ENCODE measurements at regions not wholly inside any gene's neighbourhood (a gene's known extent, or its start where the extent isn't known, plus 50 kb on each side); places are given as distances from the start of the nearest gene placed in this dataset.

DNA sequence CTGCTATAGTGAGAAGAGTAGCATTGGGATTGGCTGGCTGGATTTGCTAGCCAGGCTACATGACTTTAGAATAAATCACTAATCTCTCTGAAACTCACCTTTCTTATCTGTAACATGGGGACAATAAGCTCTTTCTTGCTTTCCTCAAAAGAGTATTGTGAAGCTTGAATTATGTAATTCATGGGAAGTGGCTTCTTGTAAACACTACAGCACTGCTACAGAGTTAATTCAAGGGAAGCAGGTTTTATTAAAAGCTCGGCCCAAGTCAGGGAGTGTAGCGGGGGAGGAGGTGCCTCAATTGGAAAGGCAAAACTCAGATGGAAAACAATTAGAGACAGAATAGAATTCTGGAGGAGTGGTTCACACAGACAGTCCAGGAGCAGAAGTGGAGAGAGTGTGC is 100.9 kb upstream of the CELF4 start:
- Histone ChIP-seq H3K4me2 (ENCODE audit: low read length) (no peak overlapping the region), H3K9me2 (ENCODE audit: low read depth, low read length) (no peaks in the 10 kb centered on the region), H4K20me1 (ENCODE audit: insufficient read depth, low read length) (no peaks in the 10 kb centered on the region), H3F3A (ENCODE audit: insufficient read depth, low read length) (no peaks in the 10 kb centered on the region), H3K4me3 (ENCODE audit: low read depth, low read length, poor library complexity, severe bottlenecking) (no peak overlapping the region), H2AFZ (ENCODE audit: low read length) (no peak overlapping the region), H3K27me3 (ENCODE audit: insufficient read depth, low read length) (no peaks in the 10 kb centered on the region), H3K27ac (ENCODE audit: low read depth, low read length, poor library complexity, severe bottlenecking) (no peak overlapping the region), H3K36me3 (ENCODE audit: insufficient read depth, low read length) (no peaks in the 10 kb centered on the region), H3K4me1 (ENCODE audit: insufficient read depth, low read length, severe bottlenecking) (no peaks in the 10 kb centered on the region), H3K9me3 (ENCODE audit: low read length) (no peaks in the 10 kb centered on the region), H3K9ac (ENCODE audit: low read length) (no peak overlapping the region), H3K79me2 (ENCODE audit: insufficient read depth, low read length) (no peaks in the 10 kb centered on the region)
- TF ChIP-seq EZH2 (IDR thresholded peaks at IDR 0.05; ENCODE audit: borderline replicate concordance, low read length), result no peak
- TF ChIP-seq, protein P1, sequence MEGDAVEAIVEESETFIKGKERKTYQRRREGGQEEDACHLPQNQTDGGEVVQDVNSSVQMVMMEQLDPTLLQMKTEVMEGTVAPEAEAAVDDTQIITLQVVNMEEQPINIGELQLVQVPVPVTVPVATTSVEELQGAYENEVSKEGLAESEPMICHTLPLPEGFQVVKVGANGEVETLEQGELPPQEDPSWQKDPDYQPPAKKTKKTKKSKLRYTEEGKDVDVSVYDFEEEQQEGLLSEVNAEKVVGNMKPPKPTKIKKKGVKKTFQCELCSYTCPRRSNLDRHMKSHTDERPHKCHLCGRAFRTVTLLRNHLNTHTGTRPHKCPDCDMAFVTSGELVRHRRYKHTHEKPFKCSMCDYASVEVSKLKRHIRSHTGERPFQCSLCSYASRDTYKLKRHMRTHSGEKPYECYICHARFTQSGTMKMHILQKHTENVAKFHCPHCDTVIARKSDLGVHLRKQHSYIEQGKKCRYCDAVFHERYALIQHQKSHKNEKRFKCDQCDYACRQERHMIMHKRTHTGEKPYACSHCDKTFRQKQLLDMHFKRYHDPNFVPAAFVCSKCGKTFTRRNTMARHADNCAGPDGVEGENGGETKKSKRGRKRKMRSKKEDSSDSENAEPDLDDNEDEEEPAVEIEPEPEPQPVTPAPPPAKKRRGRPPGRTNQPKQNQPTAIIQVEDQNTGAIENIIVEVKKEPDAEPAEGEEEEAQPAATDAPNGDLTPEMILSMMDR (IDR thresholded peaks at IDR 0.05; ENCODE audit: low read length), result no peak

DNA sequence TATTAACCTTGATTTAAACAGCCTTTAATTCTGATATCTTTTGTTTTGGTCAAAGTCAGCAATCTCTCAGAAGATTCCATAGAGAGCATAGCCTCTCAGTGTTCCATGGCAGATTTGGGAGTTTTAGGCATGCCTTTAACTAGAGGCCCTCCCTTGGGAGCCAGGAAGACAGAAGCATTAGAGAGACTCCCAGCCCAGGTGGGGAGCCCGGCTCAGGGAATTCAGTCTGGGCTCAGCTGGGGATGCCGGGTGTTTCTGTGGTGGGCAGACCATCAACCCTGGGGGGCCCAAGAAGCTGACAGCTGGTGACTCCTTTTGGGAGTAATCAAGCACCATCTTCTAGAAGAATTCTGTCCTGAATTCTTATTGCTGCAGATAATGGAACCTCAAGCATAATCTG is 99.7 kb upstream of the CELF4 start:
- H3K9me2 ChIP-seq (ENCODE audit: low read depth, low read length), result no peaks in the 10 kb centered on the region
- no peaks in the 10 kb centered on the region for H3K36me3 ChIP-seq (ENCODE audit: insufficient read depth, low read length)
- TF ChIP-seq, protein P1 (IDR thresholded peaks at IDR 0.05; ENCODE audit: low read length), result no peak

DNA sequence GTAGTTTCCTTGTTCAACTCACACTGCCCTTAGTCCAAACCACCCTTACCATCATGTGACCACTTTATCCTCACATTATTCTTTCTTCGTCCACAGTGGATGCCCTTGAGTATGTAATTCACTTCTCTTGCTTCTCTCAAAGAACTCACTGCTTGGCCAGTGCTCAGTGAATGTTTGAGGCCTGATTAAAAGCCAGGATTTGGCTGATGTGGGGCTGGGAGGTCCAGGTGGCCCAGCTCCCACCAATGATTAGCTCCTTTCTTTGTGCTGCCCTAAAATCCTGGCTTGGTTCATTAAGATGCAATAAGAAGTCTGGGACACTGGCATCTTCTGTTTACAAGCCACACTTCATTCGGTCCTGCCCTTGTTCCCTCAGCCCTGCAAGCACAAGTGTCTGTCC is 97.8 kb upstream of the CELF4 start:
- H2AFZ ChIP-seq (ENCODE audit: low read length), result no peak overlapping the region

More for the DNA sequence above, 99.7 kb upstream of the CELF4 start:
- H3K4me2 ChIP-seq (ENCODE audit: low read length), result no peak overlapping the region
- H3K4me3 ChIP-seq (ENCODE audit: low read depth, low read length, poor library complexity, severe bottlenecking), result no peak overlapping the region
- H3F3A ChIP-seq (ENCODE audit: insufficient read depth, low read length), result no peaks in the 10 kb centered on the region
- H2AFZ ChIP-seq (ENCODE audit: low read length), result no peak overlapping the region
- H3K9me3 ChIP-seq (ENCODE audit: low read length), result no peaks in the 10 kb centered on the region
- no peaks in the 10 kb centered on the region for H4K20me1 ChIP-seq (ENCODE audit: insufficient read depth, low read length)
- no peaks in the 10 kb centered on the region for H3K79me2 ChIP-seq (ENCODE audit: insufficient read depth, low read length)
- H3K27me3 ChIP-seq (ENCODE audit: insufficient read depth, low read length), result no peaks in the 10 kb centered on the region
- no peaks in the 10 kb centered on the region for H3K4me1 ChIP-seq (ENCODE audit: insufficient read depth, low read length, severe bottlenecking)
- H3K27ac ChIP-seq (ENCODE audit: low read depth, low read length, poor library complexity, severe bottlenecking), result no peak overlapping the region
- H3K9ac ChIP-seq (ENCODE audit: low read length), result no peak overlapping the region

More for the DNA sequence above, 97.8 kb upstream of the CELF4 start:
- Histone ChIP-seq H3K79me2 (ENCODE audit: insufficient read depth, low read length) (no peaks in the 10 kb centered on the region), H3K4me2 (ENCODE audit: low read length) (no peak overlapping the region), H3K9ac (ENCODE audit: low read length) (no peak overlapping the region), H3K9me3 (ENCODE audit: low read length) (no peaks in the 10 kb centered on the region), H3K27me3 (ENCODE audit: insufficient read depth, low read length) (no peaks in the 10 kb centered on the region), H3K4me3 (ENCODE audit: low read depth, low read length, poor library complexity, severe bottlenecking) (no peak overlapping the region), H3K9me2 (ENCODE audit: low read depth, low read length) (no peaks in the 10 kb centered on the region), H3F3A (ENCODE audit: insufficient read depth, low read length) (no peaks in the 10 kb centered on the region), H3K36me3 (ENCODE audit: insufficient read depth, low read length) (no peaks in the 10 kb centered on the region), H3K4me1 (ENCODE audit: insufficient read depth, low read length, severe bottlenecking) (no peaks in the 10 kb centered on the region), H3K27ac (ENCODE audit: low read depth, low read length, poor library complexity, severe bottlenecking) (no peak overlapping the region), H4K20me1 (ENCODE audit: insufficient read depth, low read length) (no peaks in the 10 kb centered on the region)
- TF ChIP-seq, protein P1 (IDR thresholded peaks at IDR 0.05; ENCODE audit: low read length), result no peak
- no peak for TF ChIP-seq EZH2 (IDR thresholded peaks at IDR 0.05; ENCODE audit: borderline replicate concordance, low read length)
